ENCODE measurements at regions not wholly inside any gene's neighbourhood (a gene's known extent, or its start where the extent isn't known, plus 50 kb on each side); places are given as distances from the start of the nearest gene placed in this dataset.
A peak's percentile ranks its signal among the peaks of the same experiment; 100 is the strongest.

- no peak overlapping the region for H3K4me2 ChIP-seq (ENCODE audit: insufficient read depth, insufficient read length, low read length)
- no peak overlapping the region for H2BK5ac ChIP-seq (ENCODE audit: insufficient read length, low read length)
- no peak overlapping the region for H3K18ac ChIP-seq (ENCODE audit: insufficient read length, low read depth, low read length)
- H3K56ac ChIP-seq (ENCODE audit: insufficient read length, low read depth, low read length), result no peak overlapping the region
- no peak overlapping the region for H3K4ac ChIP-seq (ENCODE audit: low read depth, low read length)
- no peak overlapping the region for H2AFZ ChIP-seq (ENCODE audit: low read length)
- no peaks in the 10 kb centered on the region for H3K79me2 ChIP-seq (ENCODE audit: insufficient read depth, low read length)
- H3K4me1 Mint-ChIP-seq, result no peaks in the 10 kb centered on the region
- H3K27me3 ChIP-seq (ENCODE audit: insufficient read depth, low read length), result no peaks in the 10 kb centered on the region
- peaks cover 26 to 28% of the 10 kb centered on the region in 2 experiments for H3K9me3 Mint-ChIP-seq
- no peak overlapping the region for H3K27ac ChIP-seq (ENCODE audit: insufficient read length, low read depth, low read length)
- H4K8ac ChIP-seq (replicated peaks; ENCODE audit: insufficient read length, low read depth, low read length), result no peak overlapping the region
- no peak overlapping the region for H2AK5ac ChIP-seq (ENCODE audit: insufficient read length, low read length)
- no CpG with 5 or more reads among the region's 3 CpGs for WGBS (ENCODE audit: extremely low coverage, insufficient read length, low lambda C conversion rate)
- no peak overlapping the region for H3K14ac ChIP-seq (ENCODE audit: insufficient read depth, low read length)
- peaks cover 6% of the 10 kb centered on the region for H3K9me3 ChIP-seq (ENCODE audit: control insufficient read depth, low read depth, low read length)
- H2BK15ac ChIP-seq (ENCODE audit: low read depth, low read length), result no peak overlapping the region
- no peaks in the 10 kb centered on the region for H4K20me1 ChIP-seq (ENCODE audit: control insufficient read depth, insufficient read depth, insufficient read length)
- no peak overlapping the region for H2BK12ac ChIP-seq (ENCODE audit: insufficient read length, low read depth, low read length)
- peaks cover 4 to 27% (median 11%) of the 10 kb centered on the region in 3 experiments; a peak in 6 of 7 replicates for H3K36me3 Mint-ChIP-seq (ENCODE audit: insufficient read depth in 1 of 3, low read depth in 3 of 3)
- H3K79me1 ChIP-seq (ENCODE audit: insufficient read depth, low read depth, low read length, poor library complexity, severe bottlenecking), result no peaks in the 10 kb centered on the region
- no peak overlapping the region for H3K9ac ChIP-seq (ENCODE audit: extremely low read depth, insufficient read length, low read length)
- H4K5ac ChIP-seq (ENCODE audit: insufficient read length, low read depth, low read length), result no peak overlapping the region
- no peak overlapping the region for H3K27ac Mint-ChIP-seq
- H3K4me1 ChIP-seq (ENCODE audit: insufficient read depth, low read length), result no peaks in the 10 kb centered on the region
- no peak overlapping the region for H2BK20ac ChIP-seq (ENCODE audit: low read depth, low read length, poor library complexity, severe bottlenecking)
- no peak overlapping the region for H4K91ac ChIP-seq (ENCODE audit: insufficient read length, low read depth, low read length)
- peak; percentile 73 for TF ChIP-seq CTCF (conservative IDR thresholded peaks at IDR 0.05)
- no peak overlapping the region for H3T11ph ChIP-seq (ENCODE audit: low read length)
- H3K23me2 ChIP-seq (ENCODE audit: insufficient read length, low read depth, low read length, poor library complexity, severe bottlenecking), result no peaks in the 10 kb centered on the region
- H3K23ac ChIP-seq (ENCODE audit: insufficient read length, low read depth, low read length), result no peak overlapping the region
- DNase-seq, result no peak
- H3K4me3 Mint-ChIP-seq, result no peak overlapping the region
- no peaks in the 10 kb centered on the region; the same call in 1 of the 2 replicates for H3K27me3 Mint-ChIP-seq (ENCODE audit: low read depth)
- no peak overlapping the region for H2BK120ac ChIP-seq (ENCODE audit: low read depth, low read length, poor library complexity, severe bottlenecking)
Observed at GRCh38 chr6:126657561-126658175, 317.8 kb downstream of the CENPW start.

Data from H9 (cell line).